ACC112 (cell line): ENCODE measurements at regions not wholly inside any gene's neighbourhood (a gene's known extent, or its start where the extent isn't known, plus 50 kb on each side); places are given as distances from the start of the nearest gene placed in this dataset.

Experiments
- H2AFZ ChIP-seq: fragments of 200-600 bp; sonication (generic); one replicate; pipeline ENCODE4 v1.6.0; 2017; ENCODE audit warnings: antibody characterized with exemption, low read length; ENCODE audit not compliant: unreplicated experiment
- H3K27ac ChIP-seq: fragments of 200-600 bp; sonication (generic); 2 replicates; pipeline ENCODE4 v1.5.1; 2014; ENCODE audit warnings: low read depth, mild to moderate bottlenecking, antibody characterized with exemption, low read length, moderate library complexity
- H3K27me3 ChIP-seq: fragments of 200-600 bp; sonication (generic); 2 replicates; pipeline ENCODE4 v1.6.1; 2014; ENCODE audit warnings: mild to moderate bottlenecking, antibody characterized with exemption, low read length, moderate library complexity, mixed read lengths; ENCODE audit not compliant: insufficient read depth
- H3K36me3 ChIP-seq: fragments of 200-600 bp; sonication (generic); 2 replicates; pipeline ENCODE4 v1.6.1; 2016; ENCODE audit warnings: mild to moderate bottlenecking, antibody characterized with exemption, low read length, moderate library complexity, mixed read lengths; ENCODE audit not compliant: insufficient read depth
- H3K4me1 ChIP-seq: fragments of 200-600 bp; sonication (generic); one replicate; pipeline ENCODE4 v1.6.1; 2016; ENCODE audit warnings: low read length, mixed read lengths; ENCODE audit not compliant: insufficient read depth, unreplicated experiment, control insufficient read depth
- H3K4me3 ChIP-seq: fragments of 200-600 bp; sonication (generic); 2 replicates; pipeline ENCODE4 v1.5.1; 2014; ENCODE audit warnings: mild to moderate bottlenecking, low read depth, low read length
- H3K79me2 ChIP-seq: fragments of 200-600 bp; sonication (generic); one replicate; pipeline ENCODE4 v1.6.0; 2016; ENCODE audit warnings: low read length; ENCODE audit not compliant: control insufficient read depth, unreplicated experiment, insufficient read depth

DNA sequence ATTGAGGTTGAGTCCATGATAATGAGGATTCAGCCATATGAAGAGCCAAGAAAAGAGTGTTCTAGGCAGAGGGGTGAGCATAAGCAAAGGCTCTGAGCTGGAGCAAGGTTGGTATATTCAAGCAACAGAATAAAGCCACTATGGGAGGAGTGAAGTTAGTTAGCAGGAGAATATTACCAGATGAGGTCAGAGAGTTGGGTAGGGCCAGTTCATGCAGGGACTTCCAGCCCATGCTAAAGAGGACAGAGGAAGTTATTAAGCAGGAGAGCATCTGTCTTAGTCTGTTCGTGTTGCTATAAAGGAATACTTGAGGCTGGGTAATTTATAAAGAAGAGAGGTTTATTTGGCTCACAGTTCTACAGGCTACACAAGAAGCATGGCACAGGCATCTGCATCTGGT lies 57.1 kb upstream of the ATG10 start:
- H2AFZ ChIP-seq, result no peak overlapping the region
- H3K27ac ChIP-seq, result no peak overlapping the region

GRCh38 chr5:81912933-81913332 lies 58.9 kb upstream of the ATG10 start:
- no peak overlapping the region for H3K4me3 ChIP-seq
- H2AFZ ChIP-seq, result no peak overlapping the region
- H3K27me3 ChIP-seq, result no peaks in the 10 kb centered on the region
- H3K79me2 ChIP-seq, result no peaks in the 10 kb centered on the region
- H3K36me3 ChIP-seq, result no peaks in the 10 kb centered on the region
- H3K27ac ChIP-seq, result no peak overlapping the region
- no peaks in the 10 kb centered on the region for H3K4me1 ChIP-seq

More for the DNA sequence above, 57.1 kb upstream of the ATG10 start:
- H3K27me3 ChIP-seq, result no peaks in the 10 kb centered on the region
- no peak overlapping the region for H3K4me3 ChIP-seq
- no peaks in the 10 kb centered on the region for H3K36me3 ChIP-seq
- H3K79me2 ChIP-seq, result no peaks in the 10 kb centered on the region
- no peaks in the 10 kb centered on the region for H3K4me1 ChIP-seq

- Histone ChIP-seq H3K36me3 (no peaks in the 10 kb centered on the region), H3K79me2 (no peaks in the 10 kb centered on the region), H3K27ac (no peak overlapping the region), H2AFZ (no peak overlapping the region), H3K27me3 (no peaks in the 10 kb centered on the region), H3K4me3 (no peak overlapping the region), H3K4me1 (no peaks in the 10 kb centered on the region)
These were observed 62.1 kb upstream of the ATG10 start for GRCh38 chr5:81909677-81910076.

- no peak overlapping the region for H3K27ac ChIP-seq
- H2AFZ ChIP-seq, result no peak overlapping the region
- H3K79me2 ChIP-seq, result no peaks in the 10 kb centered on the region
- H3K36me3 ChIP-seq, result no peaks in the 10 kb centered on the region
- H3K4me3 ChIP-seq, result no peak overlapping the region
- H3K4me1 ChIP-seq, result no peaks in the 10 kb centered on the region
- H3K27me3 ChIP-seq, result no peaks in the 10 kb centered on the region
These were observed 63.1 kb upstream of the ATG10 start for GRCh38 chr5:81908771-81909170.

DNA sequence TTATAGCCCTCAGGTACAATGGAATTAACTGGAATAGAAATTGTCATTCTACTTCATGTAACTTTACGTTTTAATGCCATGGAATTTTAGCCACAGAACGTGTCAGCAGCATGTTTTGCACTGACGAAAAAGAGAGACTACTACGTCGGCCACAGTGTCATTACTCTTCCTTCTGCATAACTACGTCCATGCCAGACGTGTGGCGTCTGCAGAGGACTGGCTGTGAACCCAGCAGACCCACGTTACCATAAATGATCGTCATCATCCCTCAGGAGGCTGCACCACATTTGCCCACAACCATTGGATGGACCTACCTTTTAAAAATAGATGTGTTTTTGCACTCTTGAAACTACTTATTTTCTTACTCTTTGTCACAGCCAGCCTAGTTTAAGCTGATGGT lies 63.8 kb upstream of the ATG10 start:
- no peaks in the 10 kb centered on the region for H3K79me2 ChIP-seq
- no peak overlapping the region for H2AFZ ChIP-seq
- H3K27me3 ChIP-seq, result no peaks in the 10 kb centered on the region
- no peaks in the 10 kb centered on the region for H3K4me1 ChIP-seq
- H3K27ac ChIP-seq, result no peak overlapping the region
- no peak overlapping the region for H3K4me3 ChIP-seq
- no peaks in the 10 kb centered on the region for H3K36me3 ChIP-seq

- H3K79me2 ChIP-seq, result no peaks in the 10 kb centered on the region
- no peak overlapping the region for H3K4me3 ChIP-seq
- no peaks in the 10 kb centered on the region for H3K27me3 ChIP-seq
- H3K27ac ChIP-seq, result no peak overlapping the region
- no peak overlapping the region for H2AFZ ChIP-seq
- no peaks in the 10 kb centered on the region for H3K4me1 ChIP-seq
- H3K36me3 ChIP-seq, result no peaks in the 10 kb centered on the region
These were observed 64.7 kb upstream of the ATG10 start for GRCh38 chr5:81907012-81907635.

DNA sequence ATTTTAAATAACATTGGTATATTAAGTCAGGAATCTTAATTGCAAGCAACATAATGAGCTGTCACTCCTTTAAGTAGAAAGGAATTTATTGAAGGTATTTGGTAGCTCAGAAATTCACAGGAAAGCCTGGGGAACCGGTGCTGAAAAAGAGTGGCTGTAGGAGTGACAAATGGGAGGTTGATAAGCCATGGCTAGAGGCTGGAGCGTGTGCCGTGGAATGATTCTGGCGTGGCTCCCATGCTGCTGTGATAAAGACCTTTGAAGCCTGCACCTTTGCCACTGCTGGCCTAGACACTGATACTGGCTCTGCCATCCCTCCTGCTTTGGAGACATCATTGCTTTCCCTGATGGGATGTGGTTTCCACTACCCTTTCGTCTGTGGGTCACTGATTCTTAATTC lies 65.7 kb upstream of the ATG10 start:
- no peak overlapping the region for H2AFZ ChIP-seq
- no peak overlapping the region for H3K27ac ChIP-seq
- no peaks in the 10 kb centered on the region for H3K4me1 ChIP-seq
- no peaks in the 10 kb centered on the region for H3K79me2 ChIP-seq
- no peaks in the 10 kb centered on the region for H3K36me3 ChIP-seq
- H3K27me3 ChIP-seq, result no peaks in the 10 kb centered on the region
- no peak overlapping the region for H3K4me3 ChIP-seq

GRCh38 chr5:81904861-81905260 lies 67.0 kb upstream of the ATG10 start:
- Histone ChIP-seq H3K4me3 (no peak overlapping the region), H3K27me3 (no peaks in the 10 kb centered on the region), H2AFZ (no peak overlapping the region), H3K4me1 (no peaks in the 10 kb centered on the region), H3K36me3 (no peaks in the 10 kb centered on the region), H3K79me2 (no peaks in the 10 kb centered on the region), H3K27ac (no peak overlapping the region)

- H2AFZ ChIP-seq, result no peak overlapping the region
These were observed 67.7 kb upstream of the ATG10 start for GRCh38 chr5:81904166-81904565.

GRCh38 chr5:81901586-81901985 lies 70.2 kb upstream of the ATG10 start:
- Histone ChIP-seq H3K4me1 (no peaks in the 10 kb centered on the region), H3K27ac (no peak overlapping the region), H3K36me3 (no peaks in the 10 kb centered on the region), H3K27me3 (no peaks in the 10 kb centered on the region), H3K79me2 (no peaks in the 10 kb centered on the region), H3K4me3 (no peak overlapping the region), H2AFZ (no peak overlapping the region)

More at GRCh38 chr5:81904166-81904565, 67.7 kb upstream of the ATG10 start:
- Histone ChIP-seq H3K27ac (no peak overlapping the region), H3K79me2 (no peaks in the 10 kb centered on the region), H3K4me3 (no peak overlapping the region), H3K36me3 (no peaks in the 10 kb centered on the region), H3K27me3 (no peaks in the 10 kb centered on the region), H3K4me1 (no peaks in the 10 kb centered on the region)

DNA sequence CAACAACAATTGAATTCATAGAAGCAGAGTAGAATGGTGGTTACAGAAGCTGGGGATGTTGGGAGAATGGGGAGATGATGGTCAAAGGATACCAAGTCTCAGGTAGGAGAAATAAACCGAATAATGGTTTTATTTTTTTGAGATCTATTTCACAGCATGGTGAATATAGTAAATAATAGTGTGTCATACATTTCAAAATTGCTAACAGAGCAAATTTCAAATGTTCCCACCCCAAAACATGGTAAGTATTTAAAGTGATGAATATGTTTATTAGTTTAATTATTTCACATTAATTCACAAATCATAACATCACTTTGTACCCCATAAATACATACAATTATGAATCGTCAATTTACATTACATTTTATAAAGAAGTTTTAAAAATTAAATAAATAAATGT lies 72.7 kb upstream of the ATG10 start:
- no peaks in the 10 kb centered on the region for H3K36me3 ChIP-seq
- H3K4me1 ChIP-seq, result no peaks in the 10 kb centered on the region
- no peak overlapping the region for H2AFZ ChIP-seq
- no peaks in the 10 kb centered on the region for H3K27me3 ChIP-seq
- H3K4me3 ChIP-seq, result no peak overlapping the region
- H3K79me2 ChIP-seq, result no peaks in the 10 kb centered on the region
- no peak overlapping the region for H3K27ac ChIP-seq
